HK-2 (cell line): ENCODE measurements at regions not wholly inside any gene's neighbourhood (a gene's known extent, or its start where the extent isn't known, plus 50 kb on each side); places are given as distances from the start of the nearest gene placed in this dataset.
"Not testable (repeated sequence)": the region's sequence is repeated elsewhere in the genome, so short reads cannot be mapped to it uniquely, and the experiment has no call there.

Source experiments
- DNase-seq: peaks from one replicate; pipeline ENCODE4 v3.0.0-alpha.2; 2018; ENCODE audit not compliant: unreplicated experiment

GRCh38 chr6:55058682-55059081, 115.6 kb upstream of the HCRTR2 start:
- no peak for DNase-seq

- DNase-seq: no peak
Measured at GRCh38 chr6:55064711-55065420, 109.4 kb upstream of the HCRTR2 start.

GRCh38 chr6:55069132-55069781, 105.1 kb upstream of the HCRTR2 start:
- DNase-seq: peak; percentile 21

GRCh38 chr6:55082021-55082420, 92.3 kb upstream of the HCRTR2 start:
- DNase-seq: no peak

- not testable (repeated sequence) for DNase-seq
Measured at GRCh38 chr6:55088011-55088410, 86.3 kb upstream of the HCRTR2 start.

GRCh38 chr6:55088902-55089301, 85.4 kb upstream of the HCRTR2 start:
- no peak for DNase-seq

GRCh38 chr6:55089325-55089724, 85.0 kb upstream of the HCRTR2 start:
- DNase-seq: no peak

- no peak for DNase-seq
Measured at GRCh38 chr6:55100686-55101085, 73.6 kb upstream of the HCRTR2 start.

GRCh38 chr6:55101157-55101556, 73.2 kb upstream of the HCRTR2 start:
- no peak for DNase-seq

- no peak for DNase-seq
Measured at GRCh38 chr6:55108134-55109130, 65.9 kb upstream of the HCRTR2 start.

- DNase-seq: no peak
Measured at GRCh38 chr6:55117267-55117666, 57.0 kb upstream of the HCRTR2 start.

GRCh38 chr6:55124241-55124640, 50.1 kb upstream of the HCRTR2 start:
- DNase-seq: not testable (repeated sequence)
